Effector memory CD4-positive, alpha-beta T cell (primary cell): ENCODE measurements at regions not wholly inside any gene's neighbourhood (a gene's known extent, or its start where the extent isn't known, plus 50 kb on each side); places are given as distances from the start of the nearest gene placed in this dataset.

Experiments
- DNase-seq, 3 donors: peaks; one replicate each; pipeline ENCODE4 v3.0.0-alpha.2; 2020
- H3K27ac ChIP-seq: 2 replicates; pipeline ENCODE4 v1.7.0; 2013; ENCODE audit warnings: mild to moderate bottlenecking, low read length, moderate library complexity; ENCODE audit not compliant: insufficient read depth, poor library complexity, severe bottlenecking
- H3K27me3 ChIP-seq: replicated peaks from 2 replicates; pipeline ENCODE4 v1.7.0; 2013; ENCODE audit warnings: mild to moderate bottlenecking, low read length; ENCODE audit not compliant: insufficient read depth, control insufficient read depth, poor library complexity, severe bottlenecking
- H3K36me3 ChIP-seq: 2 replicates; pipeline ENCODE4 v1.7.0; 2013; ENCODE audit warnings: mild to moderate bottlenecking, low read length, moderate library complexity; ENCODE audit not compliant: control insufficient read depth, insufficient read depth
- H3K4me1 ChIP-seq: 2 replicates; pipeline ENCODE4 v1.7.0; 2013; ENCODE audit warnings: low read length, mild to moderate bottlenecking; ENCODE audit not compliant: control insufficient read depth, insufficient read depth, poor library complexity, severe bottlenecking
- H3K4me3 ChIP-seq: 2 replicates; pipeline ENCODE4 v1.7.0; 2013; ENCODE audit warnings: low read length, low read depth, mild to moderate bottlenecking; ENCODE audit not compliant: insufficient read depth, poor library complexity, severe bottlenecking
- H3K9me3 ChIP-seq: 2 replicates; pipeline ENCODE4 v1.7.0; 2013; ENCODE audit warnings: mild to moderate bottlenecking, low read length, moderate library complexity; ENCODE audit not compliant: control insufficient read depth

GRCh38 chr16:85561248-85562092 is 51.7 kb upstream of the GSE1 start:
- no peak overlapping the region for H3K27ac ChIP-seq
- no peaks in the 10 kb centered on the region for H3K36me3 ChIP-seq
- no peaks in the 10 kb centered on the region for H3K9me3 ChIP-seq
- H3K4me1 ChIP-seq: peaks cover 8% of the 10 kb centered on the region
- no peak overlapping the region for H3K4me3 ChIP-seq
- DNase-seq: no peak
- no peaks in the 10 kb centered on the region for H3K27me3 ChIP-seq

DNA sequence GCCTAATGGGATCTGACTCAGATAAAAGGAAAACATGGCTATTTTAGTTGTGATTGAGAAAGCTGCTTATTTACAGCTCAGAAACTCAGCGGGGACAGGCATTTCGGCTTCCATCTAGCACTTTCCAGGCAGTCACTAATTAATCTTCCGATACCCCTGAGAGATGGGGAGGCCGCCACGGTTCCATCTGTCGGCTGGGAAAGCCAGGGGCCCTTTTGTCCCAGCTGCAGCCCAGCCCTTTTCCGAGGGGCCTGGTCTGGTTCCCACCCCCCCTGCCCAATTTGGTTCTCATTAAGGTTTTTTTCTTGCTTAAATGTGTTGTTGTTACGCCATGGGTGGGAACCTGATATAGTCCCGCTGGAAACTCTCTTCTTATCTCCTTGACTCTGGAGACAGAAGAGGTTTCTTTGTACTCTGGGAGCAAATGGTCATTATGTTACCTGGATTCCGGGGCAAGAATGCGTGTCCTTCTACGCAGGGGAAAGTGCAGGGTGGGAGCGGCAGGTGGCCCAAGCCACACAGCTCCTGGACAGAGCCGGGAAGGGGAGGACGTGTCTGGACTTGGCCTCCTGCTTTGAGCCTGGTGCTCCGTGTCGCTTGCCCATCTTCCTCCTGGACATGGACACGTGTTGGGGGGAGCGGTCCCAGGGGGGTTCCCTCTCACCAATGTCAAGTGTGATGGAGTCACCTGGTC is 50.9 kb upstream of the GSE1 start:
- DNase-seq: no peak
- H3K36me3 ChIP-seq: no peaks in the 10 kb centered on the region
- no peaks in the 10 kb centered on the region for H3K27me3 ChIP-seq
- no peaks in the 10 kb centered on the region for H3K9me3 ChIP-seq
- H3K4me3 ChIP-seq: no peak overlapping the region
- H3K4me1 ChIP-seq: peaks cover 4% of the 10 kb centered on the region
- H3K27ac ChIP-seq: no peak overlapping the region

DNA sequence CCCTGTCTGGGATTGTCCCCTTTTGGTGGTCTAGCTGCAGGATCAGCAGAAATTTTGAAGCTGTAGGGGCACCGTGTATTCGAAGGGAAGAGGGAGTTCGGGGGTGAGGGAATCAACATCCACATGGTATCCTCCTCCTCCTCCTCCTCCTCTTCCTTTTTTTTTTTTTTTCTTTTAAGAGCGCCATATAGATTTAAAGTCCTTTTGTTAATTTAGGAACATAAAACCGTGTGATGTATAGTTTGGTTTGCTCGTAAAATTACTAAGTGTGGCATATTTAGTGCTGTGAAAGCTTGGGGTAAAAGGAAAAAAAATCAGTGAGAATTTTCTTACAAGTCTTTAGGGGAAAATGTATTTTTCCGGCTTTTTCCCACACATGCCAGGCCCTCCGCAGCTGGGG is 50.1 kb upstream of the GSE1 start:
- no peak for DNase-seq
- H3K27ac ChIP-seq: no peak overlapping the region
- no peaks in the 10 kb centered on the region for H3K27me3 ChIP-seq

More for the DNA sequence above, 50.1 kb upstream of the GSE1 start:
- Histone ChIP-seq H3K4me1 (no peaks in the 10 kb centered on the region), H3K4me3 (no peak overlapping the region), H3K36me3 (no peaks in the 10 kb centered on the region), H3K9me3 (no peaks in the 10 kb centered on the region)
